ENCODE measurements at regions not wholly inside any gene's neighbourhood (a gene's known extent, or its start where the extent isn't known, plus 50 kb on each side); places are given as distances from the start of the nearest gene placed in this dataset.

GRCh38 chr2:144320491-144320890 is 199.4 kb downstream of the ZEB2 start:
- no peaks in the 10 kb centered on the region for H3K27me3 ChIP-seq (ENCODE audit: control insufficient read depth, insufficient read depth, low read length)
- no peak overlapping the region for H3K9ac ChIP-seq (ENCODE audit: low read length)
- H3K4me1 ChIP-seq (ENCODE audit: control insufficient read depth, low read depth, low read length) = peaks cover 3% of the 10 kb centered on the region
- no peaks in the 10 kb centered on the region for H3K9me3 ChIP-seq (ENCODE audit: control insufficient read depth, low read depth, low read length)
- no peak overlapping the region for H3K27ac ChIP-seq (ENCODE audit: low read length)
- H3K36me3 ChIP-seq (ENCODE audit: control insufficient read depth, low read depth, low read length) = no peaks in the 10 kb centered on the region
- no peak overlapping the region for H3K4me3 ChIP-seq (ENCODE audit: low read length)

- H3K36me3 ChIP-seq (ENCODE audit: control insufficient read depth, low read depth, low read length) = no peaks in the 10 kb centered on the region
- H3K9ac ChIP-seq (ENCODE audit: low read length) = no peak overlapping the region
- H3K4me3 ChIP-seq (ENCODE audit: low read length) = no peak overlapping the region
- no peaks in the 10 kb centered on the region for H3K27me3 ChIP-seq (ENCODE audit: control insufficient read depth, insufficient read depth, low read length)
- H3K4me1 ChIP-seq (ENCODE audit: control insufficient read depth, low read depth, low read length) = no peaks in the 10 kb centered on the region
- H3K27ac ChIP-seq (ENCODE audit: low read length) = no peak overlapping the region
- no peaks in the 10 kb centered on the region for H3K9me3 ChIP-seq (ENCODE audit: control insufficient read depth, low read depth, low read length)
Measured at GRCh38 chr2:144317071-144317738, 202.7 kb downstream of the ZEB2 start.

- Histone ChIP-seq H3K9ac (ENCODE audit: low read length) (no peak overlapping the region), H3K36me3 (ENCODE audit: control insufficient read depth, low read depth, low read length) (no peaks in the 10 kb centered on the region), H3K4me3 (ENCODE audit: low read length) (no peak overlapping the region), H3K27me3 (ENCODE audit: control insufficient read depth, insufficient read depth, low read length) (no peaks in the 10 kb centered on the region), H3K27ac (ENCODE audit: low read length) (no peak overlapping the region), H3K4me1 (ENCODE audit: control insufficient read depth, low read depth, low read length) (no peaks in the 10 kb centered on the region), H3K9me3 (ENCODE audit: control insufficient read depth, low read depth, low read length) (no peaks in the 10 kb centered on the region)
Measured at GRCh38 chr2:144310889-144311608, 208.9 kb downstream of the ZEB2 start.

GRCh38 chr2:144310484-144310883 is 209.4 kb downstream of the ZEB2 start:
- no peak overlapping the region for H3K27ac ChIP-seq (ENCODE audit: low read length)
- H3K4me1 ChIP-seq (ENCODE audit: control insufficient read depth, low read depth, low read length) = no peaks in the 10 kb centered on the region
- H3K9me3 ChIP-seq (ENCODE audit: control insufficient read depth, low read depth, low read length) = no peaks in the 10 kb centered on the region
- no peaks in the 10 kb centered on the region for H3K27me3 ChIP-seq (ENCODE audit: control insufficient read depth, insufficient read depth, low read length)
- H3K4me3 ChIP-seq (ENCODE audit: low read length) = no peak overlapping the region
- H3K36me3 ChIP-seq (ENCODE audit: control insufficient read depth, low read depth, low read length) = no peaks in the 10 kb centered on the region
- no peak overlapping the region for H3K9ac ChIP-seq (ENCODE audit: low read length)

- no peak overlapping the region for H3K27ac ChIP-seq (ENCODE audit: low read length)
- no peak overlapping the region for H3K9ac ChIP-seq (ENCODE audit: low read length)
- H3K9me3 ChIP-seq (ENCODE audit: control insufficient read depth, low read depth, low read length) = no peaks in the 10 kb centered on the region
- no peaks in the 10 kb centered on the region for H3K4me1 ChIP-seq (ENCODE audit: control insufficient read depth, low read depth, low read length)
- no peaks in the 10 kb centered on the region for H3K27me3 ChIP-seq (ENCODE audit: control insufficient read depth, insufficient read depth, low read length)
- H3K4me3 ChIP-seq (ENCODE audit: low read length) = no peak overlapping the region
- H3K36me3 ChIP-seq (ENCODE audit: control insufficient read depth, low read depth, low read length) = no peaks in the 10 kb centered on the region
Measured at GRCh38 chr2:144307711-144308110, 212.2 kb downstream of the ZEB2 start.

- no peak overlapping the region for H3K27ac ChIP-seq (ENCODE audit: low read length)
- no peaks in the 10 kb centered on the region for H3K4me1 ChIP-seq (ENCODE audit: control insufficient read depth, low read depth, low read length)
- no peaks in the 10 kb centered on the region for H3K9me3 ChIP-seq (ENCODE audit: control insufficient read depth, low read depth, low read length)
- H3K9ac ChIP-seq (ENCODE audit: low read length) = no peak overlapping the region
- no peaks in the 10 kb centered on the region for H3K27me3 ChIP-seq (ENCODE audit: control insufficient read depth, insufficient read depth, low read length)
- no peak overlapping the region for H3K4me3 ChIP-seq (ENCODE audit: low read length)
- no peaks in the 10 kb centered on the region for H3K36me3 ChIP-seq (ENCODE audit: control insufficient read depth, low read depth, low read length)
Measured at GRCh38 chr2:144304202-144304601, 215.7 kb downstream of the ZEB2 start.

- Histone ChIP-seq H3K27me3 (ENCODE audit: control insufficient read depth, insufficient read depth, low read length) (no peaks in the 10 kb centered on the region), H3K27ac (ENCODE audit: low read length) (no peak overlapping the region), H3K36me3 (ENCODE audit: control insufficient read depth, low read depth, low read length) (no peaks in the 10 kb centered on the region), H3K4me3 (ENCODE audit: low read length) (no peak overlapping the region), H3K4me1 (ENCODE audit: control insufficient read depth, low read depth, low read length) (no peaks in the 10 kb centered on the region), H3K9ac (ENCODE audit: low read length) (no peak overlapping the region), H3K9me3 (ENCODE audit: control insufficient read depth, low read depth, low read length) (no peaks in the 10 kb centered on the region)
Measured at GRCh38 chr2:144300632-144301031, 219.3 kb downstream of the ZEB2 start.

- Histone ChIP-seq H3K27ac (ENCODE audit: low read length) (no peak overlapping the region), H3K9ac (ENCODE audit: low read length) (no peak overlapping the region), H3K9me3 (ENCODE audit: control insufficient read depth, low read depth, low read length) (no peaks in the 10 kb centered on the region), H3K36me3 (ENCODE audit: control insufficient read depth, low read depth, low read length) (no peaks in the 10 kb centered on the region), H3K4me3 (ENCODE audit: low read length) (no peak overlapping the region), H3K27me3 (ENCODE audit: control insufficient read depth, insufficient read depth, low read length) (no peaks in the 10 kb centered on the region), H3K4me1 (ENCODE audit: control insufficient read depth, low read depth, low read length) (peaks cover 5% of the 10 kb centered on the region)
Measured at GRCh38 chr2:144290276-144290675, 229.6 kb downstream of the ZEB2 start.

GRCh38 chr2:144288438-144288837 is 231.5 kb downstream of the ZEB2 start:
- peaks cover 5% of the 10 kb centered on the region for H3K4me1 ChIP-seq (ENCODE audit: control insufficient read depth, low read depth, low read length)
- H3K9ac ChIP-seq (ENCODE audit: low read length) = no peak overlapping the region
- no peak overlapping the region for H3K27ac ChIP-seq (ENCODE audit: low read length)
- H3K36me3 ChIP-seq (ENCODE audit: control insufficient read depth, low read depth, low read length) = no peaks in the 10 kb centered on the region
- H3K27me3 ChIP-seq (ENCODE audit: control insufficient read depth, insufficient read depth, low read length) = no peaks in the 10 kb centered on the region
- no peaks in the 10 kb centered on the region for H3K9me3 ChIP-seq (ENCODE audit: control insufficient read depth, low read depth, low read length)
- no peak overlapping the region for H3K4me3 ChIP-seq (ENCODE audit: low read length)

- H3K4me1 ChIP-seq (ENCODE audit: control insufficient read depth, low read depth, low read length) = peaks cover 5% of the 10 kb centered on the region
- H3K27ac ChIP-seq (ENCODE audit: low read length) = no peak overlapping the region
- no peaks in the 10 kb centered on the region for H3K27me3 ChIP-seq (ENCODE audit: control insufficient read depth, insufficient read depth, low read length)
- H3K9ac ChIP-seq (ENCODE audit: low read length) = no peak overlapping the region
- no peak overlapping the region for H3K4me3 ChIP-seq (ENCODE audit: low read length)
- no peaks in the 10 kb centered on the region for H3K36me3 ChIP-seq (ENCODE audit: control insufficient read depth, low read depth, low read length)
- H3K9me3 ChIP-seq (ENCODE audit: control insufficient read depth, low read depth, low read length) = no peaks in the 10 kb centered on the region
Measured at GRCh38 chr2:144285324-144285723, 234.6 kb downstream of the ZEB2 start.

GRCh38 chr2:144281476-144281875 is 238.4 kb downstream of the ZEB2 start:
- Histone ChIP-seq H3K4me1 (ENCODE audit: control insufficient read depth, low read depth, low read length) (peaks cover 16% of the 10 kb centered on the region), H3K9me3 (ENCODE audit: control insufficient read depth, low read depth, low read length) (no peaks in the 10 kb centered on the region), H3K9ac (ENCODE audit: low read length) (no peak overlapping the region), H3K27me3 (ENCODE audit: control insufficient read depth, insufficient read depth, low read length) (no peaks in the 10 kb centered on the region), H3K4me3 (ENCODE audit: low read length) (no peak overlapping the region), H3K27ac (ENCODE audit: low read length) (no peak overlapping the region), H3K36me3 (ENCODE audit: control insufficient read depth, low read depth, low read length) (no peaks in the 10 kb centered on the region)

- no peak overlapping the region for H3K9ac ChIP-seq (ENCODE audit: low read length)
- H3K36me3 ChIP-seq (ENCODE audit: control insufficient read depth, low read depth, low read length) = no peaks in the 10 kb centered on the region
- H3K27me3 ChIP-seq (ENCODE audit: control insufficient read depth, insufficient read depth, low read length) = no peaks in the 10 kb centered on the region
- H3K27ac ChIP-seq (ENCODE audit: low read length) = no peak overlapping the region
- no peak overlapping the region for H3K4me3 ChIP-seq (ENCODE audit: low read length)
- H3K4me1 ChIP-seq (ENCODE audit: control insufficient read depth, low read depth, low read length) = peaks cover 16% of the 10 kb centered on the region
- no peaks in the 10 kb centered on the region for H3K9me3 ChIP-seq (ENCODE audit: control insufficient read depth, low read depth, low read length)
Measured at GRCh38 chr2:144280009-144280408, 239.9 kb downstream of the ZEB2 start.

Measured in iPS-18a (cell line).